GM21528 (cell line): ENCODE measurements at regions not wholly inside any gene's neighbourhood (a gene's known extent, or its start where the extent isn't known, plus 50 kb on each side); places are given as distances from the start of the nearest gene placed in this dataset.

ENCODE experiments used
- ATAC-seq: cut with Tn5 transposase; IDR thresholded peaks from one replicate; pipeline ENCODE4 v1.9.1; 2021; ENCODE audit warnings: mild to moderate bottlenecking, moderate library complexity; ENCODE audit not compliant: unreplicated experiment, low FRiP score

DNA sequence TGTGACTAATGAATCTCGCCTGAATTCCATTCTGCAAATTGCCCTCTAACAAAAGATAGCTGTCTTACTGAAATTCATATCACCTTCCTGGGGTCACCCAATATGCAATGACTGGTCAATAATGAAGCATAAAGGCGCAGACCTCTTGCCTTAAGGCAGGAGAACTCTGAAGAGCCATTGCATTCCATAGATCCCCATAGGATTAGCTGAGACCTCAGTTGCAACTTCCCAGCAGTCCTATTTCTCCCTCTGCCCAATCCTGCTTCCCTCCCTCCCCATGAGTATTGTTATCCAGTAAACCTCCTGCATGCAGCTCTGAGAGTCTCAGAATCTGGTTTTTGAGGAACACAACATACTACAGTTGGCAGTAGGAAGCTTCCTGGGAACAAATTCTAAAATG lies 396.5 kb downstream of the DCAF12L2 start:
- ATAC-seq: no peak

DNA sequence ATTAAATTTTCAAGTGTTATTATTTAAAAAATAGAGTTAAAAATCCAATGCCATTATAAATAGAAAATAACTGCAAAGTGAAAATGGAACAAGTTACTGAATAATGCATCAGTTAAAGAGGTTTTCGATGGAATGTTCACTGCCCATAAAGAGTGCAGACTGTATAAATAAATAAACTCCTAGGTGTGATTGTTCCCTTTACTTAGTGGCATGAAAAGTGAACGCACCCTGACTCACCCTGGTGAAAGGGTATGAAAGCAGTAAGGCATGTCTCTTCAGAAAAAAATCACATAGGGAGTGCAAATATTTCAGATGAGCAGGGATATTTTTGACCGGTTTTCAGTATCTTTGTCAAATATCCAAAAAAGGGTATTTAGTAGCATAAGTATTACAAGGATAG lies 387.8 kb downstream of the DCAF12L2 start:
- no peak for ATAC-seq

DNA sequence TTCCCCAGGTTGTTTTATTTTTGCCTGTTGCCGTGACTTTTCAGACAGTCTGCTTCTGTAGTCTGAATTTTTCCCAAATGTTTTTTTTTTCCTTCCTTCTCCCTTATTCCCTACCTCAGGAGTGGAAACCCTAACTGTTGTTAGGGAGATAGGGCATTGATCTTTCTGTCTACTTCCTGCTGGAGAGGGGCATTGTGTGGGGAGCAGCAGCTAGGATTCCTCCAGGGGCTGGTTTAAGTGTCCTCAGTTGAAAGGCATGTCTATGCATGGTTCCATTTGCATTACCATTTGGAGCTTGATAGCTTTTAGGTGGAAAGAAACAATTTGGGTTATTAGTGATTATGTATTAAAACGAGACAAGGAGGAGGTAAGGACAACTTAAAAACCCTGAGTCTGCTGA lies 383.9 kb downstream of the DCAF12L2 start:
- no peak for ATAC-seq

DNA sequence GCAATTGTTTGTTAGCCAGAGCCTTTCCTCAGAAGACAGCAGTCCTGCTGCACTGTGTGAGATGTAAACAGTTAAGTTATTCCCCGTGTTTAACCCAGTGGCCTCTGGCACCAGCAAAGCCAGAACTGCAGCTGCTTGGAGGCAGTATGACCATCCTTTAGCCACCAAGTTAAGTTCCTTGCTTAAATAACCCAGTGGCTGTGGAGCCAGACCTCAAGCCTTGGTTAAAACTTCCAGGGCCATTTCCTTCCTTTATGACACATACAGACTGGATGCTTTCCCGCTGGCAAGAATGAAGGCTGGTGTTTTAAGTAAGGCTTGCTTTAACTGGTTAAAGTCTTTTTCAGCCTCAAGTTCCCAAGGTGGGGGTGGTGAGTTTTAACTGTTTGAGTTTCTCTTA lies 379.8 kb downstream of the DCAF12L2 start:
- ATAC-seq: no peak

DNA sequence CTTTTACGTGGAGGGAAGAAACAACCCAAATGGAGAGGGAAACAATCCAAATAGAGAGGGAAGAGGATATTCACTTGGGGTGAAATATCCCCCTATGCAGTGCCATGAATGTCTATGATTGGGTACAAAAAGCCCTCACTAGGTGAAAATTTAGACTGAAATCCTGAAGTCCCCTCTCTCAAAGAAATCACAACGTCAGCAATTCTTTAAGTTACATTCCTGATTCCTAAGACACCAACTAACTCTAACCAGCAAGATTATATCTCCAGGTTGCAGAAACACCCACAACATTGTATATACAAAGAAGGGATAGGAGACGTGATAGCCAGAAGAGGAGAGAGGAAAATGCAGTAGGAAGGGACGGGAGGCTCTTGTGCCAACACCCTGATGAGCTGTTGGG lies 374.3 kb downstream of the DCAF12L2 start:
- no peak for ATAC-seq

DNA sequence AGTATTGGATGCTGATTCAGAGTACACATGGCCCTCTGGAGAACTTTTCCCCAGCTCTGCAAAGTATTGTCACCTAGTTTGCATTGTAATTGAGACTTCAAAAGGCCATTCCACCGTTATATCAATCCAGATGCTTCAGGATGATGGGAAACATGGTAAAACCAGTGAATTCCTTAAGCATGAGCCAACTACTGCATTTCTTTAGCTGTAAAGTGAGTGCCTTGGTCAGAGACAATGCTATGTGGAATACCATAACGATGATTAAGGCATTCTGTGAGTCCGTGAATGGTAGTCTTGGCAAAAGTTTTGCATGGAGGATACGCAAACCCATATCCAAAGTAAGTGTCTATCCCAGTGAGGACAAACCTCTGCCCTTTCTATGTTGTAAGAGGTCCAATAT lies 355.2 kb downstream of the DCAF12L2 start:
- no peak for ATAC-seq

DNA sequence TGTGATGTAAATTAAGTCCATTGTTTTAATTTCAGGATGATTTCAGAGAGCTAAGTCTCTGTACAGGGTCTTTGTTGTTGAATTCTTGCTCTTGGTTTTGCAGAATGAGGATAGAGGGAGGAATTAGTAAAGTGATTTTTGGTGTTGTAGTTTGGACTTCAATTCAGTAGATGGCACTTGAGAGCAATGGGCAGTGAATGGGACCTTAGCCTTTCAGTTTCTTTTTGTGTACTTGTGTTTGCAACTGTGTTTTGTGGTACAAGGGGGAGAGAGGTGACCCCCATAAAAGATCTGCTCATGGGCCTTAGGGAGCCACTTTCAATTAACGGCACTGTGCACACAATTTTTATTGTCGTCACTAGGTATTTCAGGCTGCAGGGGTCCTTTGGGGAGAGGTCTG lies 340.0 kb downstream of the DCAF12L2 start:
- no peak for ATAC-seq

DNA sequence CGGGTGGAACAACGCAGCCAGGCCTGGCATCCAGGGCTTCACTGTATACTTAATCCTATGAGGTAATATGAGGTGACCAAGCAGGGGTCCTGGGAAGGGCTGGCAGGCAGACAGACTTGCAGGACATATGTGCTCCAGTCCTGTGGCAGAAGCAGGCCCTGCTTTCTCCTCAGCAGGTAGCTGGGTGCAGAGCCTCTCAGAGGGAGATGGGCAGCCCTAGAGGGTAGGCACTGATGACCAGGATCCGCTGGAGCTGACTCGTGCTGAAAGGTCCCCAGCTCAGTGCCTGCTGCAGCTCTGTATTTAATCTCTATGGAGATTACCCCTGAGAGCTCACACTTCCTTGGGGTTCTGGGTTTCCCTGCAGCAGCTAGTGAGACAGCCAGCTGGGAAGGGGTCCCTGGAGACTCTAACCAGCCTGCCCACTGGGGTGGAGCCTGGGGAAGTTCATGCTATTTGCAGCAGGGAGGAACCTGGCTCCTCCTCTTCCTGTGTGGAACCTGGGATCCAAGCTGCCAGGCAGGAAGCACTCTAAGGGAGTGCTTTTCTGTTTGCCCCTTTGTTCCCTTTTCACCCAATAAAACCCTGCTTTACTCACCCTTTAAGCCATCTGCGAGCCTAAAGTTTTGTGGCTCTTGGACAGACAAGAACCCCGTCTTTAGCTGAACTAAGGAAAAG lies 339.2 kb downstream of the DCAF12L2 start:
- ATAC-seq: no peak

DNA sequence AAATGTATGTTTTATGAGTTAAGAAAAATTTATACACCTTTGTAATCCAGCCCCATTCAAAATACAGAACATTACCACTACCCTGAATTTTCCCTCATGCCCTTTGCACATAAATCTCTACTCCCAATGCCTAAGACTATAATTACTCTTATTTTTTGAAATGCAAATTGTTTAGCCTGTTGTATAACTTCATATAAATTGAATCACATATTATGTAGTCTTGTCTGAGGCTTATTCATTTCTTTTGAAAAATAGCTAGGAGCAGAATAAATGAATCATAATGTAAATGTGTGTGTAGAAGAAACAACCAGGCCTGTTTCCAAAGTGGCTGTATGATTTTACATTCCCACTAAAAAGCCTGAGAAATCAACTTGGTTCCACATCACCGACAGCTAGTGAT lies 319.8 kb downstream of the DCAF12L2 start:
- no peak for ATAC-seq

DNA sequence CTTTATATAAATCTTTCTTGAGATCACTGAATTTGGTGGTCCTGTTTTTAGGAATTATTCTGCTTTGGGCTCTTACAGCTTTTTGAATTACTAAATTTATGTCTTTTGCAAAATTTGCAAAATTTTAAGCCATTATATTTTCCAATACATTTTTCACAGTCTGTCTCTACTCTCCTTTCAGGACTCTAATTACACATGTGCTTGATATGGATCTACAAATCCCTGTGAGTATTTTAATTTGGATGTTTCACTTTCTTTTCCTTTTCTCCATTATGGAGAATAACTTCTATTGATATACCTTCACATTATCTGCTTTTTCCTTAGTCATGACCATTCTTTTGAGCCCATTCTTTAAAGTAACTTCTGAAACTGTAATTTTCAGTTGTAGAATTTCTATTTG lies 315.4 kb downstream of the DCAF12L2 start:
- ATAC-seq: no peak

DNA sequence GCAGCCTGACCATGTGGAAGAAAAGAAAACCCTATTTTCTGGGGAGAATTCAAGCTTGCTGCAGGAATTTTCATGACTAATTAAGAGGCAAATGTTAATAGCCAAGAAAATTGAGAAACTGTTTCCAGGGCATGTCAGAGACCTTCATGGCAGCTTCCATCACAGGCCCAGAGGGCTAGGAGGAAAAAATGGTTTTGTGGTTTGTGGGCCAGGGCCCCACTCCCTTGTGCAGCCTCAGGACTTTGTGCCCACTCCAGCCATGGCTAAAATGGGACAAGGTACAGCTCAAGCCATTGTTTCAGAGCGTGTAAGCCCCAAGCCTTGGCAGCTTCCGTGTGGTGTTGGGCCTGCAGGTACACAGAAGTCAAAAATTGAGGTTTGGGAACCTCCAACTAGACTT lies 282.9 kb downstream of the DCAF12L2 start:
- no peak for ATAC-seq

DNA sequence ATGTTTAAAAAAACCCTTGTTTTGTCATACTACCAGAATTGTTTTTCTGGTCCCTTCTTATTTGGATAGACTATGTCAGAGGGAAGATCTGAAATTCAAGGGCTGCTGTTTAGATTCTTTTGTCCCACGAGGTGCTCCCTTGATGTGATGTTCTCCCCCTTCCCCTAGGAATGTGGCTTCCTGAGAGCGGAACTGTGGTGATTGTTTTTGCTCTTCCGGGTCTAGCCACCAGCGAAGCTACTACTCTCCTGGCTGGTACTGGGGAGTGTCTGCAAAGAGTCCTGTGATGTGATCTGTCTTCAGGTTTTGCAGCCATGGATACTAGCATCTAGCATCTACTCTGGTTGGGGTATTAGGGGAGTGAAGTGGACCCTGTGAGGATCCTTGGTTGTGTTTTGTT lies 271.1 kb downstream of the DCAF12L2 start:
- ATAC-seq: no peak

DNA sequence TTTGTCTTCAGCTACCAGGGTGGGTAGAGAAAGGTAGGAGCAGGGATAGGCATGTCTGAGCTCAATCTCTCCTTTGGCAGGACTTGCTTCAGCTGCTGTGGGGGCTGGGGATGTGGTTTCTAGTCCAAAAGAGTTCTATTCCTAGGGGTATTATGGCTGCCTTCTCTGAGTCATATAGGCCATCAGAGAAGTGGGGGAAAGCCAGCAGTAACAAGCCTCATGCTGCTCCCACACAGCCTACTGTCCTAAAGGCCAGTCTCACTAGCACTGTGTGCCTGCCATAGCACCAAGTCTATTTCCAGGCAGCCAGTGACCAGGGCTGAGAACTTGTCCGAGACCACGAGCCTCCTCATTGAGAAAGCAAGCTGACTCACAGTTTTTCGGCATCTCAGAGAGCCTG lies 270.6 kb downstream of the DCAF12L2 start:
- no peak for ATAC-seq

DNA sequence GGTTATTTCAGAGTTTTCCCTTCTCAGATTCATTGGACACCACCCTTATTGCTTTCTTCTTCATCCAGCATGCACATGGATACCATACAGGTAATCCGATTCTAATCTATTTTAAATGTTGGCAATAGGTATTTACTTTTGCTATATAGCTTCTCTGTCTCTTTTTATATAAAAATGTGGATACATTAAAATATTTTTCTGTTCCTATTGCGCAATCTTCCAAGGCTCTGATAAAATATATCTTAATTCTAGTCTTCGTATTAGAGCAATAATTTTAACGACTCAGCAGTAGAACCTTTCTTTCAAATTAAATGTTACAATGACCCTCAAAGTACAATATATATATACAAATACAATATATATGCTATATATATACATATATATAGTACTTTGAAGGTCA lies 239.8 kb downstream of the DCAF12L2 start:
- no peak for ATAC-seq

DNA sequence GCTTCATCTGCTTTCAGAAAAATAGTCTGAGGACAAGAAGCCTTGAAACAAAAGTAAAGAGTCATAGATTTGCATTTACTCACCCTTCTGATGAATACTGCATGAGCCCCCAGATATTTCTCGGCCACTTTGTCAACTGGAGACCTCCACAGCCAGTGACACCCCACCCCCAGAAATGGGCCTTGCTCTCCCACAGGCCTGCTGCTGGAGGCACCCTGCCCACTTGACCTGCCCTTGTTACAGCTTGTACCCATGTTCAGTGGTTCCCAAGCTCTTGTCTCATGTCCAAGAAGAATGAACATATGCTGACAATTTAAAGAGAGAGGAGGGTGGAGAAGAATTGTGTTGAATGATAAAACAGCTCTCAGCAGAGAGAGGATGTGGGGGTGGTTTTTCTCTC lies 225.1 kb downstream of the DCAF12L2 start:
- no peak for ATAC-seq

DNA sequence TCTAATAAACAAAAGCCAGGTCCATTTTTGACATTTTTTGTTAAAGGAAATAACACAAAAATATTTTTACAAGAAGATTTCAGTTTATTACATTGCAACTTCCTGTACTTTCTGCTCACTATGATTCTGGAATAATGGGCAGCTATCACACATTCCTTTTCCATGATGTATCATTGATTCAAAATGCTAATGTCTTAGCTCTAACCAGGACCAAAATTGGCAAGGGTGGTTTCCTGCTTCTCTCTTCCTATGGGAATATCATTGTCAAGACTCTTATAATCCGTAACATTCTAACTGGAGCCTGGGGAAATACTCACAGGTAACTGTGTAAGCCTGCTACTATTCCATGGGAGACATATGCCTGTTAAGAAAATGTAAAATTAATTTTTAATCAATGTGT lies 218.6 kb downstream of the DCAF12L2 start:
- no peak for ATAC-seq

DNA sequence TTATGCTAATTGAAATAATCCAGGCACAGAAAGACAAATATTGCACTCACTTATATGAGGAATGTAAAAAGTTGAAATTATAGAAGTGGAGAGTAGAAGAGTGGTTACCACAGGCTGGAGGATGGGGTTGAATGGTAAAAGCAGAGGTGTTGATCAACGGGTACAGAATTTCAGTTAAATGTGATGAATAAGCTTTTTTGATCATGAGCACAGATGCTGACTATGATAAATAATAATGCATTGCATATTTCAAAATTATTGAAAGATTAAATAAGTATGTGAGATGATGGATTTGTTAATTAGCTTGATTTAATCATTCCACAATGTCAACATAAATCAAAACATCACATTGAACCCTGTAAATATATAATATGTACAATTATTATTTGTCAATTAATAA lies 213.1 kb downstream of the DCAF12L2 start:
- ATAC-seq: no peak

DNA sequence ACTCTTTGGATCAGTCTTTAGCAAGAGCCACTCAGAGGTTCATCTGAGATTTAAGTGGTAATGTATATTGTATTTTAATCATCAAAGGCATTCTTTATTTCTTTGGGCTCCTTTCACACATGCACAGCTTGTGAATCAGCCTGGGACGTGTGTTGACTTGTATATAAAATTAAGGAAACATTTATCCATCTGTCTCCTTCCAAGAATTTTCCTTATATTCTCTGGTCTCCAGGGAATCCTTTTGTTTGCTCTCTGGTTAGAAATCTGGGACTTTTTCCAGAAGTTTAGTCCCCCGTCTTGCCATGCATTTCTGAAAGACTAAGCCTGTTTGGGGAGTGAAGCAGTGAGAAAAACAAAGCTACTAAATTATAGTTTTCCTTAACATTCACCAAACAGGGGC lies 212.3 kb downstream of the DCAF12L2 start:
- ATAC-seq: no peak

DNA sequence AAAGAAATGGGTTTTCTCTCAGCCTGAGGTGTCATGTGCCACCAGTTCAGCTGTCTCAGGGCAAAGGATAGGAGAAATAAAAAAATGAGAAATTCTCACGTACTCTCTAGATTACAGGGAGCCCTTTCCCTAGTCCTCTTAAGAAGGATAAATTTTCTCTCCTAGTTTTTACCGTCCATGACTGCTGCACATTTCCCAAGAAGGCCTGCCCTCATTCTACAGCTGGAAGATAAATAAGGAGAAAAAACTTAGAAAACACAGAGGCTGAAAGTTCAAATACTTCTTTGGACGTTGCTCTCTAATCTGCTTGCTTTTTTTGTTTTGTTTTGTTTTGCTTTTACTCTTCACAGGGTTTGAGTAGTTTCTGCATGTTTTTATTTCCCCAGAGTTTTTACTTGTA lies 211.9 kb downstream of the DCAF12L2 start:
- no peak for ATAC-seq

DNA sequence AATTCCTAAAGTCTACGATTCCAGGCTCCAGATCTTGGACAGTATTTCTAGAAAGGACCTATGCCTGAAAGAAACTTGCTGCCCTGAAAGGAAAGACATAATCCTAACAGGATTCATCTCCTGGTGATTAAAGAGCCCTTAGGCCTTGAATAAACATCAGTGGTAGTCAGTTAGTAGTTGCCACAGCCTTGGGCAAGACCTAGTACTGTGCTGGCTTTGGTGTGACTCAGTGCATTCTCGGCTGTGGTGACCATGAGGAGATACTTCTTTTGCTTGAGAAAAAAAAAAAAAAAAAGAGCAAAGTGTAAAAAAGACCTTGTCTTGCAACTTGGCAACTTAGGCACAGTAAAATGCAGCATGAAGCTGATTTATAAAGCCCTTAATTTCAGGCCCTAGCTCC lies 188.2 kb downstream of the DCAF12L2 start:
- ATAC-seq: no peak

DNA sequence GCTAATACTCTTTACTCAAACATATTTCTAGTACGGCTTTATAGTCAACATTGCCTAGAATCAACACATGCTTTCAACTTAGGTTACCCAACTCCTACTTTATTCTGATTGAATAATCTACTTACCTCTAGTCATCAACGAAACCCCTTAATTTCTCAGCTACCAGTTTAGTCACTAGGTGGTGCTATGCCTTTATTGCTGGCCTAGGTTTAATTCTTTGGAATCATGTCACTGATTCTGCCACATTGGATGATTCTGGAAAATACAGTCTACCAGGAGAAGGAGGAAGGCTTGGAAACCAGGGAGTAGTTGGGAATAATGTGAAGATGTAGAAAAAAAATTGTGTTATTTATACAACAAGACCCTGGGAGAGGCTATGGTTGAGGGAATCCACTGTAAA lies 167.7 kb downstream of the DCAF12L2 start:
- no peak for ATAC-seq

DNA sequence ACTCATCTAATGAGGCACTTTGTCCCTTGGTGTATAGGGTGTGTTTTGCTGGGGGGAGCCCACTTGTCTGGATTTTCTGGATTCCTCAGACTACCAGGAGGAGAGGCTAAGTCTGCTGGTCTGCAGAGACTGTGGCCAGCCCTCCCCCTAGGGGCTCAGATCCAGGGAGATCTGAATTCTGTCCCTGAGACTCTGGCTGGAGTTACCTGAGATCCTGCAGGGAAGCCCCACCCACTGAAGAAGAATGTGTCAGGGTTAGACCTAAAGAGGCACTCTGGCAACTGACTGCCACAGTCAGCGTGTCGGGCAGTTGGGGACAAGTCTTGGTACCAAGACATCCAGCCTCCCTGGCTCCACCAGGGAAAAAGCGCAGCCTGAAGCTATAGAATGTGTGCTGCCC lies 138.9 kb downstream of the DCAF12L2 start:
- no peak for ATAC-seq

DNA sequence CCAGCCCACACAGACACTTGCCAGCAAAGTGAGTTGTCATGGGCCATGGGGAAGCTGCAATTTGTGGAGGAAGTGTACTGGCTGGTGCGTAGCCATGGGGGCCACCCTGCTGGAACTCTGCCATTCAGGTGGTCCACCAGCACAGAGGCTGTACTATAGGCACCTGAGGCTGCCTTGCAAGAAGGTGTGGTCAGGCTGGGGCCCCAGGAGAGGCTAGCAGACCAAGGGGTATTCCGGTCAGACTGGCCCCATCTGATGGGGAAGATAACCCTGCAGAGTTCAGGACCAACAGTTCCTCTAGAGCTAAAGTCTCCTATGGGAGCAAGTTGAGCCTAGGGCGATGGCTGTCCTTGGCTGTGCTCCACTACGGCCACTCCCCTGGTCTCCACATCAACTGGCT lies 136.1 kb downstream of the DCAF12L2 start:
- no peak for ATAC-seq
